SK-N-SH (cell line): ENCODE measurements at regions not wholly inside any gene's neighbourhood (a gene's known extent, or its start where the extent isn't known, plus 50 kb on each side); places are given as distances from the start of the nearest gene placed in this dataset.

Experiments used
- CTCF ChIA-PET: fragments of 300-600, 350-600 bp; formaldehyde crosslinking; extraction: SDS; loops from one replicate; lab custom pipeline; 2021; lab: Yijun Ruan, JAX
- POLR2A ChIA-PET: fragments of 350-600 bp; sonication (Branson Sonifier 250); formaldehyde crosslinking; extraction: SDS; loops from one replicate; lab custom pipeline; 2020; ENCODE audit warnings: antibody characterized with exemption, inconsistent platforms; lab: Yijun Ruan, JAX
- DNase-seq: peaks from one replicate; pipeline ENCODE4 v3.0.0; 2012
- H2AFZ ChIP-seq: fragments of 200-600 bp; sonication (generic); 2 replicates; pipeline ENCODE4 v1.8.1; 2016; ENCODE audit warnings: antibody characterized with exemption, mild to moderate bottlenecking, low read depth
- H3F3A ChIP-seq: fragments of 200-600 bp; sonication (generic); replicated peaks from 2 replicates; pipeline ENCODE3; 2016; ENCODE audit warnings: antibody characterized with exemption, mild to moderate bottlenecking; ENCODE audit not compliant: insufficient read depth
- H3K27ac ChIP-seq, 2 experiments: fragments of 200-500 bp in 1 of 2; fragments of 200-600 bp in 1 of 2; sonication (Bioruptor generic) in 1 of 2; sonication (generic), shearing (Covaris generic) in 1 of 2; 2 replicates each; pipeline versions ENCODE4 v1.5.1 to v1.6.1; 2014 to 2016; ENCODE audit warnings: low read depth in 2 of 2, inconsistent platforms in 1 of 2, low read length in 1 of 2, mild to moderate bottlenecking in 1 of 2, mixed read lengths in 1 of 2
- H3K27me3 ChIP-seq: fragments of 200-600 bp; sonication (generic), shearing (Covaris generic); 2 replicates; pipeline ENCODE4 v1.6.1; 2016; ENCODE audit warnings: mixed run types; ENCODE audit not compliant: insufficient read depth
- H3K36me3 ChIP-seq, 2 experiments: fragments of 200-500 bp in 1 of 2; fragments of 200-600 bp in 1 of 2; sonication (Bioruptor generic) in 1 of 2; sonication (generic) in 1 of 2; replicated peaks in 1 of 2; 2 replicates each; pipeline versions ENCODE3 to v1.5.1; 2014 to 2016; ENCODE audit warnings: low read length in 1 of 2, mild to moderate bottlenecking in 1 of 2; ENCODE audit not compliant: insufficient read depth in 2 of 2, control insufficient read depth in 1 of 2
- H3K4me1 ChIP-seq, 2 experiments: fragments of 200-500 bp in 1 of 2; fragments of 200-600 bp in 1 of 2; sonication (Bioruptor generic) in 1 of 2; sonication (generic), shearing (Covaris generic) in 1 of 2; 2 replicates each; pipeline versions ENCODE4 v1.5.1 to v1.6.1; 2014 to 2016; ENCODE audit warnings: low read depth in 1 of 2, low read length in 1 of 2, mixed run types in 1 of 2; ENCODE audit not compliant: insufficient read depth in 2 of 2, control insufficient read depth in 1 of 2
- H3K4me2 ChIP-seq: fragments of 200-600 bp; sonication (generic), shearing (Covaris generic); 2 replicates; pipeline ENCODE4 v1.6.1; 2017; ENCODE audit warnings: mixed run types
- H3K4me3 ChIP-seq, 2 experiments: fragments of 200-500 bp in 1 of 2; fragments of 200-600 bp in 1 of 2; sonication (Bioruptor generic) in 1 of 2; sonication (generic), shearing (Covaris generic) in 1 of 2; 2 replicates each; pipeline versions ENCODE4 v1.5.1 to v1.8.1; 2014 to 2016; ENCODE audit warnings: low read depth in 2 of 2, inconsistent platforms in 1 of 2, low read length in 1 of 2, mild to moderate bottlenecking in 1 of 2, mixed read lengths in 1 of 2, moderate library complexity in 1 of 2
- H3K79me2 ChIP-seq: fragments of 200-600 bp; sonication (generic); 2 replicates; pipeline ENCODE4 v1.8.1; 2017; ENCODE audit warnings: mild to moderate bottlenecking; ENCODE audit not compliant: insufficient read depth
- H3K9ac ChIP-seq: fragments of 200-600 bp; sonication (generic); 2 replicates; pipeline ENCODE4 v1.6.1; 2017; ENCODE audit warnings: mixed run types
- H3K9me2 ChIP-seq: fragments of 200-600 bp; sonication (generic); 2 replicates; pipeline ENCODE4 v1.6.1; 2017; ENCODE audit warnings: mixed run types
- H3K9me3 ChIP-seq: fragments of 200-600 bp; sonication (generic); 2 replicates; pipeline ENCODE4 v1.6.1; 2017; ENCODE audit warnings: mixed run types, mild to moderate bottlenecking, moderate library complexity
- H4K20me1 ChIP-seq: fragments of 200-600 bp; sonication (generic); 2 replicates; pipeline ENCODE4 v1.6.1; 2017; ENCODE audit warnings: mild to moderate bottlenecking, mixed run types; ENCODE audit not compliant: insufficient read depth
- CHD2 ChIP-seq: fragments of 150-350 bp; IDR thresholded peaks from 2 replicates; pipeline ENCODE4 v1.6.1; 2018; ENCODE audit warnings: low read length; ENCODE audit not compliant: partially characterized antibody
- EP300 ChIP-seq, 2 experiments: IDR thresholded peaks; 2 replicates each; pipeline versions ENCODE4 v1.4.0 to v1.6.1; 2012; ENCODE audit warnings: borderline replicate concordance in 1 of 2, low read depth in 1 of 2, low read length in 1 of 2
- EZH2phosphoT487 ChIP-seq: fragments of 200-600 bp; sonication (generic); IDR thresholded peaks from 2 replicates; pipeline ENCODE4 v1.6.1; 2017; ENCODE audit warnings: low read depth, mixed run types, mild to moderate bottlenecking, antibody characterized with exemption, moderate library complexity, borderline replicate concordance
- FOXJ3 ChIP-seq: sonication (generic); formaldehyde crosslinking; IDR thresholded peaks from 2 replicates; pipeline ENCODE4 v1.5.1; 2020; ENCODE audit warnings: mild to moderate bottlenecking, missing genetic modification reagents
- GABPA ChIP-seq: IDR thresholded peaks from 2 replicates; pipeline ENCODE4 v1.4.0; 2012; ENCODE audit warnings: low read depth, mild to moderate bottlenecking
- JUND ChIP-seq: IDR thresholded peaks from 2 replicates; pipeline ENCODE4 v1.4.0; 2012
- POLR2AphosphoS5 ChIP-seq: IDR thresholded peaks from 2 replicates; pipeline ENCODE4 v1.6.1; 2012; ENCODE audit warnings: low read depth, low read length
- RAD21 ChIP-seq: IDR thresholded peaks from 2 replicates; pipeline ENCODE4 v1.6.1; 2012; ENCODE audit warnings: mild to moderate bottlenecking, low read length
- RFX5 ChIP-seq: IDR thresholded peaks from 2 replicates; pipeline ENCODE4 v1.6.1; 2012; ENCODE audit warnings: mild to moderate bottlenecking, improper control_type of control experiment, low read length
- WGBS: methylation state at CpG from one replicate; pipeline ENCODE4 v1.1.6; 2017; ENCODE audit warnings: low lambda C conversion rate; 5-methylcytosine and 5-hydroxymethylcytosine counted together
- TF ChIP-seq, protein P1 (sequence below): fragments of 150-350 bp; IDR thresholded peaks from 2 replicates; pipeline ENCODE4 v1.6.1; 2016; ENCODE audit warnings: mild to moderate bottlenecking, low read depth, low read length
- TF ChIP-seq, protein P2 (sequence below): IDR thresholded peaks from 2 replicates; pipeline ENCODE4 v1.6.1; 2012; ENCODE audit warnings: mild to moderate bottlenecking, low read depth, low read length, moderate library complexity

GRCh38 chr3:36631549-36631948 is 132.8 kb downstream of the DCLK3 start:
- Histone ChIP-seq H3K9ac (no peak overlapping the region), H4K20me1 (no peaks in the 10 kb centered on the region), H2AFZ (no peak overlapping the region), H3K36me3 (no peaks in the 10 kb centered on the region), H3K27me3 (no peaks in the 10 kb centered on the region), H3K4me3 (no peak overlapping the region), H3K9me3 (no peaks in the 10 kb centered on the region), H3K27ac (no peak overlapping the region), H3F3A (no peaks in the 10 kb centered on the region), H3K79me2 (no peaks in the 10 kb centered on the region), H3K4me1 (peaks cover 0 to 3% of the 10 kb centered on the region in 2 experiments; a peak in 1 of 4 replicates), H3K4me2 (no peak overlapping the region), H3K9me2 (no peaks in the 10 kb centered on the region)
- POLR2A ChIA-PET = no interaction called here
- no peak for DNase-seq
- 73% methylated on average over 2 of the region's 4 CpGs for WGBS
- no peak for TF ChIP-seq POLR2AphosphoS5
- TF ChIP-seq JUND = no peak
- no peak for TF ChIP-seq EP300 (IDR thresholded peaks at IDR 0.05; ENCODE audit: borderline replicate concordance in 1 of 2, low read depth in 1 of 2, low read length in 1 of 2)
- CTCF ChIA-PET = no interaction called here

GRCh38 chr3:36615861-36616260 is 148.5 kb downstream of the DCLK3 start:
- DNase-seq = no peak
- no peak for TF ChIP-seq CHD2
- TF ChIP-seq, protein P1, sequence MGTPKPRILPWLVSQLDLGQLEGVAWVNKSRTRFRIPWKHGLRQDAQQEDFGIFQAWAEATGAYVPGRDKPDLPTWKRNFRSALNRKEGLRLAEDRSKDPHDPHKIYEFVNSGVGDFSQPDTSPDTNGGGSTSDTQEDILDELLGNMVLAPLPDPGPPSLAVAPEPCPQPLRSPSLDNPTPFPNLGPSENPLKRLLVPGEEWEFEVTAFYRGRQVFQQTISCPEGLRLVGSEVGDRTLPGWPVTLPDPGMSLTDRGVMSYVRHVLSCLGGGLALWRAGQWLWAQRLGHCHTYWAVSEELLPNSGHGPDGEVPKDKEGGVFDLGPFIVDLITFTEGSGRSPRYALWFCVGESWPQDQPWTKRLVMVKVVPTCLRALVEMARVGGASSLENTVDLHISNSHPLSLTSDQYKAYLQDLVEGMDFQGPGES = no peak
- no peak for TF ChIP-seq FOXJ3
- no peak for TF ChIP-seq EZH2phosphoT487
- TF ChIP-seq GABPA = no peak
- TF ChIP-seq, protein P2, sequence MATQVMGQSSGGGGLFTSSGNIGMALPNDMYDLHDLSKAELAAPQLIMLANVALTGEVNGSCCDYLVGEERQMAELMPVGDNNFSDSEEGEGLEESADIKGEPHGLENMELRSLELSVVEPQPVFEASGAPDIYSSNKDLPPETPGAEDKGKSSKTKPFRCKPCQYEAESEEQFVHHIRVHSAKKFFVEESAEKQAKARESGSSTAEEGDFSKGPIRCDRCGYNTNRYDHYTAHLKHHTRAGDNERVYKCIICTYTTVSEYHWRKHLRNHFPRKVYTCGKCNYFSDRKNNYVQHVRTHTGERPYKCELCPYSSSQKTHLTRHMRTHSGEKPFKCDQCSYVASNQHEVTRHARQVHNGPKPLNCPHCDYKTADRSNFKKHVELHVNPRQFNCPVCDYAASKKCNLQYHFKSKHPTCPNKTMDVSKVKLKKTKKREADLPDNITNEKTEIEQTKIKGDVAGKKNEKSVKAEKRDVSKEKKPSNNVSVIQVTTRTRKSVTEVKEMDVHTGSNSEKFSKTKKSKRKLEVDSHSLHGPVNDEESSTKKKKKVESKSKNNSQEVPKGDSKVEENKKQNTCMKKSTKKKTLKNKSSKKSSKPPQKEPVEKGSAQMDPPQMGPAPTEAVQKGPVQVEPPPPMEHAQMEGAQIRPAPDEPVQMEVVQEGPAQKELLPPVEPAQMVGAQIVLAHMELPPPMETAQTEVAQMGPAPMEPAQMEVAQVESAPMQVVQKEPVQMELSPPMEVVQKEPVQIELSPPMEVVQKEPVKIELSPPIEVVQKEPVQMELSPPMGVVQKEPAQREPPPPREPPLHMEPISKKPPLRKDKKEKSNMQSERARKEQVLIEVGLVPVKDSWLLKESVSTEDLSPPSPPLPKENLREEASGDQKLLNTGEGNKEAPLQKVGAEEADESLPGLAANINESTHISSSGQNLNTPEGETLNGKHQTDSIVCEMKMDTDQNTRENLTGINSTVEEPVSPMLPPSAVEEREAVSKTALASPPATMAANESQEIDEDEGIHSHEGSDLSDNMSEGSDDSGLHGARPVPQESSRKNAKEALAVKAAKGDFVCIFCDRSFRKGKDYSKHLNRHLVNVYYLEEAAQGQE = no peak
- TF ChIP-seq RAD21 = no peak
- TF ChIP-seq RFX5 = no peak
- Histone ChIP-seq H3K27me3 (no peaks in the 10 kb centered on the region; the same call in 1 of the 2 replicates), H3K4me3 (no peak overlapping the region), H3K9ac (no peak overlapping the region), H3K36me3 (no peaks in the 10 kb centered on the region), H3F3A (no peaks in the 10 kb centered on the region), H3K9me3 (no peaks in the 10 kb centered on the region), H3K79me2 (no peaks in the 10 kb centered on the region), H3K4me1 (no peaks in the 10 kb centered on the region; a peak in 1 of 4 replicates), H4K20me1 (no peaks in the 10 kb centered on the region), H3K9me2 (no peaks in the 10 kb centered on the region), H3K27ac (no peak overlapping the region), H2AFZ (no peak overlapping the region), H3K4me2 (no peak overlapping the region)
- CTCF ChIA-PET = no interaction called here
- POLR2A ChIA-PET = no interaction called here
